ENCODE measurements at regions not wholly inside any gene's neighbourhood (a gene's known extent, or its start where the extent isn't known, plus 50 kb on each side); places are given as distances from the start of the nearest gene placed in this dataset.
A peak's percentile ranks its signal among the peaks of the same experiment; 100 is the strongest.
"Not testable (repeated sequence)": the region's sequence is repeated elsewhere in the genome, so short reads cannot be mapped to it uniquely, and the experiment has no call there.

- TF ChIP-seq POLR2A (IDR thresholded peaks at IDR 0.05) (no peak), CTCF (IDR thresholded peaks at IDR 0.05) (no peak), POLR2AphosphoS5 (IDR thresholded peaks at IDR 0.05; ENCODE audit: insufficient read depth in 1 of 2, low read depth in 1 of 2) (no peak)
- no peak for DNase-seq (ENCODE audit: extremely low spot score in 2 of 2)
- H3K4me1 ChIP-seq: no peaks in the 10 kb centered on the region
- no peak overlapping the region for H3K27ac ChIP-seq
- no peaks in the 10 kb centered on the region for H3K36me3 ChIP-seq
- no peaks in the 10 kb centered on the region for H3K27me3 ChIP-seq
- intact Hi-C loops (cut with DNase I): no loop called here
- H3K9me3 ChIP-seq: no peaks in the 10 kb centered on the region
- H3K4me3 ChIP-seq: no peak overlapping the region
Measured at GRCh38 chr10:94116848-94117247, 123.1 kb downstream of the PLCE1 start.

GRCh38 chr10:94122211-94122610 lies 128.5 kb downstream of the PLCE1 start:
- DNase-seq (ENCODE audit: extremely low spot score in 2 of 2): no peak
- H3K4me3 ChIP-seq: no peak overlapping the region
- H3K27me3 ChIP-seq: no peaks in the 10 kb centered on the region
- no peak overlapping the region for H3K27ac ChIP-seq
- TF ChIP-seq POLR2A (IDR thresholded peaks at IDR 0.05) (no peak), POLR2AphosphoS5 (IDR thresholded peaks at IDR 0.05; ENCODE audit: insufficient read depth in 1 of 2, low read depth in 1 of 2) (no peak), CTCF (IDR thresholded peaks at IDR 0.05) (no peak)
- no peaks in the 10 kb centered on the region for H3K9me3 ChIP-seq
- intact Hi-C loops (cut with DNase I): no loop called here
- H3K4me1 ChIP-seq: no peaks in the 10 kb centered on the region
- no peaks in the 10 kb centered on the region for H3K36me3 ChIP-seq

- intact Hi-C loops (cut with DNase I): no loop called here
- TF ChIP-seq CTCF (IDR thresholded peaks at IDR 0.05) (no peak), POLR2A (IDR thresholded peaks at IDR 0.05) (no peak), POLR2AphosphoS5 (IDR thresholded peaks at IDR 0.05; ENCODE audit: insufficient read depth in 1 of 2, low read depth in 1 of 2) (no peak)
- DNase-seq (ENCODE audit: extremely low spot score in 2 of 2): peak in 1 of 2 donors; percentile 44
- no peaks in the 10 kb centered on the region for H3K27me3 ChIP-seq
- no peaks in the 10 kb centered on the region for H3K36me3 ChIP-seq
- no peak overlapping the region for H3K4me3 ChIP-seq
- no peaks in the 10 kb centered on the region for H3K4me1 ChIP-seq
- H3K27ac ChIP-seq: no peak overlapping the region
- H3K9me3 ChIP-seq: no peaks in the 10 kb centered on the region
Measured at GRCh38 chr10:94123258-94123995, 129.7 kb downstream of the PLCE1 start.

GRCh38 chr10:94124147-94124546 lies 130.4 kb downstream of the PLCE1 start:
- H3K4me3 ChIP-seq; DNase-seq (ENCODE audit: extremely low spot score in 2 of 2); H3K4me1 ChIP-seq; H3K36me3 ChIP-seq; intact Hi-C loops (cut with DNase I); H3K27ac ChIP-seq; H3K27me3 ChIP-seq; H3K9me3 ChIP-seq: not testable (repeated sequence)

GRCh38 chr10:94125268-94125667 lies 131.5 kb downstream of the PLCE1 start:
- intact Hi-C loops (cut with DNase I); H3K9me3 ChIP-seq; H3K4me1 ChIP-seq; H3K27me3 ChIP-seq; H3K4me3 ChIP-seq; H3K27ac ChIP-seq; H3K36me3 ChIP-seq; DNase-seq (ENCODE audit: extremely low spot score in 2 of 2): not testable (repeated sequence)

- Histone ChIP-seq H3K9me3 (no peaks in the 10 kb centered on the region), H3K4me1 (no peaks in the 10 kb centered on the region), H3K4me3 (no peak overlapping the region), H3K27me3 (no peaks in the 10 kb centered on the region), H3K36me3 (no peaks in the 10 kb centered on the region), H3K27ac (no peak overlapping the region)
- intact Hi-C loops (cut with DNase I): no loop called here
- DNase-seq (ENCODE audit: extremely low spot score in 2 of 2): peak in 1 of 2 donors; percentile 18
- TF ChIP-seq POLR2AphosphoS5 (IDR thresholded peaks at IDR 0.05; ENCODE audit: insufficient read depth in 1 of 2, low read depth in 1 of 2) (no peak), POLR2A (IDR thresholded peaks at IDR 0.05) (no peak), CTCF (IDR thresholded peaks at IDR 0.05) (no peak)
Measured at GRCh38 chr10:94125856-94126255, 132.1 kb downstream of the PLCE1 start.

All from vagina (tissue), 2 donors.